H9 (cell line): ENCODE measurements at regions not wholly inside any gene's neighbourhood (a gene's known extent, or its start where the extent isn't known, plus 50 kb on each side); places are given as distances from the start of the nearest gene placed in this dataset.
A peak's percentile ranks its signal among the peaks of the same experiment; 100 is the strongest.

Experiments used
- DNase-seq: peaks from one replicate; pipeline ENCODE4 v3.0.0-alpha.2; 2017
- H2AFZ ChIP-seq: one replicate; pipeline ENCODE4 v1.6.1; 2013; ENCODE audit warnings: mild to moderate bottlenecking, low read length, control low read depth, moderate library complexity
- H2AK5ac ChIP-seq: 2 replicates; pipeline ENCODE4 v1.6.1; 2013; ENCODE audit warnings: low read length, control low read depth, mixed read lengths; ENCODE audit not compliant: insufficient read length
- H2BK120ac ChIP-seq: one replicate; pipeline ENCODE4 v1.6.1; 2013; ENCODE audit warnings: low read depth, mild to moderate bottlenecking, low read length, control low read depth, inconsistent platforms; ENCODE audit not compliant: poor library complexity, severe bottlenecking
- H2BK12ac ChIP-seq: 2 replicates; pipeline ENCODE4 v1.6.1; 2013; ENCODE audit warnings: low read length, control low read depth, mixed read lengths, low read depth; ENCODE audit not compliant: insufficient read length
- H2BK15ac ChIP-seq: 2 replicates; pipeline ENCODE4 v1.6.1; 2013; ENCODE audit warnings: low read depth, low read length, control low read depth
- H2BK20ac ChIP-seq: one replicate; pipeline ENCODE4 v1.6.1; 2013; ENCODE audit warnings: low read depth, mild to moderate bottlenecking, low read length, control low read depth, inconsistent platforms; ENCODE audit not compliant: poor library complexity, severe bottlenecking
- H2BK5ac ChIP-seq: 2 replicates; pipeline ENCODE4 v1.6.1; 2013; ENCODE audit warnings: low read length, control low read depth, mixed read lengths; ENCODE audit not compliant: insufficient read length
- H3K14ac ChIP-seq: 2 replicates; pipeline ENCODE4 v1.6.1; 2013; ENCODE audit warnings: low read length, control low read depth; ENCODE audit not compliant: insufficient read depth
- H3K18ac ChIP-seq: 2 replicates; pipeline ENCODE4 v1.6.1; 2013; ENCODE audit warnings: low read depth, mild to moderate bottlenecking, mixed read lengths, low read length, control low read depth; ENCODE audit not compliant: insufficient read length
- H3K23ac ChIP-seq: 2 replicates; pipeline ENCODE4 v1.6.1; 2013; ENCODE audit warnings: low read length, control low read depth, mixed read lengths, low read depth; ENCODE audit not compliant: insufficient read length
- H3K23me2 ChIP-seq: 2 replicates; pipeline ENCODE4 v1.6.1; 2013; ENCODE audit warnings: low read depth, mild to moderate bottlenecking, mixed read lengths, low read length, control low read depth; ENCODE audit not compliant: insufficient read length, poor library complexity, severe bottlenecking
- H3K27ac ChIP-seq: 2 replicates; pipeline ENCODE4 v1.5.1; 2013; ENCODE audit warnings: low read length, control low read depth, mixed read lengths, low read depth; ENCODE audit not compliant: insufficient read length
- H3K27me3 ChIP-seq: 2 replicates; pipeline ENCODE4 v1.6.1; 2013; ENCODE audit warnings: low read length, control low read depth, inconsistent platforms; ENCODE audit not compliant: insufficient read depth
- H3K4ac ChIP-seq: 2 replicates; pipeline ENCODE4 v1.6.1; 2013; ENCODE audit warnings: low read depth, mild to moderate bottlenecking, control low read depth, inconsistent platforms, low read length, moderate library complexity
- H3K4me1 ChIP-seq: 2 replicates; pipeline ENCODE4 v1.6.1; 2013; ENCODE audit warnings: low read length, control low read depth, inconsistent platforms; ENCODE audit not compliant: insufficient read depth
- H3K4me2 ChIP-seq: 2 replicates; pipeline ENCODE4 v1.6.1; 2013; ENCODE audit warnings: low read length, control low read depth, mixed read lengths; ENCODE audit not compliant: insufficient read length, insufficient read depth
- H3K56ac ChIP-seq: 2 replicates; pipeline ENCODE4 v1.6.1; 2013; ENCODE audit warnings: low read depth, mild to moderate bottlenecking, mixed read lengths, low read length, control low read depth; ENCODE audit not compliant: insufficient read length
- H3K79me1 ChIP-seq: 2 replicates; pipeline ENCODE4 v1.6.1; 2013; ENCODE audit warnings: low read depth, mild to moderate bottlenecking, moderate library complexity, low read length, control low read depth, inconsistent platforms; ENCODE audit not compliant: insufficient read depth, poor library complexity, severe bottlenecking
- H3K79me2 ChIP-seq: 2 replicates; pipeline ENCODE4 v1.6.1; 2013; ENCODE audit warnings: low read length, control low read depth, inconsistent platforms; ENCODE audit not compliant: insufficient read depth
- H3K9ac ChIP-seq: 2 replicates; pipeline ENCODE4 v1.6.1; 2013; ENCODE audit warnings: low read length, control low read depth, mixed read lengths; ENCODE audit not compliant: insufficient read length; ENCODE audit errors: extremely low read depth
- H3K9me3 ChIP-seq: one replicate; pipeline ENCODE4 v1.6.1; 2013; ENCODE audit warnings: low read depth, low read length, inconsistent platforms; ENCODE audit not compliant: control insufficient read depth
- H3T11ph ChIP-seq: one replicate; pipeline ENCODE4 v1.6.1; 2013; ENCODE audit warnings: mild to moderate bottlenecking, low read length, control low read depth, inconsistent platforms
- H4K20me1 ChIP-seq: one replicate; pipeline ENCODE4 v1.6.1; 2013; ENCODE audit not compliant: control insufficient read depth, insufficient read length, insufficient read depth
- H4K5ac ChIP-seq: 2 replicates; pipeline ENCODE4 v1.6.1; 2013; ENCODE audit warnings: low read depth, mild to moderate bottlenecking, mixed read lengths, low read length, control low read depth; ENCODE audit not compliant: insufficient read length
- H4K8ac ChIP-seq: replicated peaks from 2 replicates; pipeline ENCODE4 v1.6.1; 2013; ENCODE audit warnings: low read length, control low read depth, mixed read lengths, low read depth; ENCODE audit not compliant: insufficient read length
- H4K91ac ChIP-seq: 2 replicates; pipeline ENCODE4 v1.6.1; 2013; ENCODE audit warnings: low read depth, mild to moderate bottlenecking, moderate library complexity, mixed read lengths, low read length, control low read depth; ENCODE audit not compliant: insufficient read length
- H3K27ac Mint-ChIP-seq, 3 experiments: 2 replicates in 2 of 3; 3 replicates in 1 of 3; pipeline ENCODE4 v1.8.0; 2020 to 2021; ENCODE audit warnings: mixed read lengths in 3 of 3, mild to moderate bottlenecking in 1 of 3, moderate library complexity in 1 of 3
- H3K27me3 Mint-ChIP-seq: 2 replicates; pipeline ENCODE4 v1.8.0; 2021; ENCODE audit warnings: low read depth, mild to moderate bottlenecking, moderate library complexity, mixed read lengths
- H3K36me3 Mint-ChIP-seq, 3 experiments: 2 replicates in 2 of 3; 3 replicates in 1 of 3; pipeline ENCODE4 v1.8.0; 2020 to 2021; ENCODE audit warnings: low read depth in 3 of 3, mixed read lengths in 3 of 3; ENCODE audit not compliant: insufficient read depth in 1 of 3
- H3K4me1 Mint-ChIP-seq, 2 experiments: 2 replicates each; pipeline ENCODE4 v1.8.0; 2020; ENCODE audit warnings: mixed read lengths in 2 of 2
- H3K4me3 Mint-ChIP-seq, 2 experiments: 2 replicates in 1 of 2; 3 replicates in 1 of 2; pipeline ENCODE4 v1.8.0; 2020 to 2021; ENCODE audit warnings: mild to moderate bottlenecking in 2 of 2, mixed read lengths in 2 of 2, moderate library complexity in 1 of 2
- H3K9me3 Mint-ChIP-seq, 2 experiments: 2 replicates in 1 of 2; 3 replicates in 1 of 2; pipeline ENCODE4 v1.8.0; 2020; ENCODE audit warnings: mild to moderate bottlenecking in 2 of 2, mixed read lengths in 2 of 2, moderate library complexity in 1 of 2
- CTCF ChIP-seq: fragments of 200-600 bp; sonication (generic); conservative IDR thresholded peaks from 3 replicates; pipeline ENCODE4 v1.8.0; 2021; ENCODE audit warnings: antibody characterized with exemption, mild to moderate bottlenecking
- WGBS: extraction: QIAGEN DNeasy Blood & Tissue Kit; methylation state at CpG from one replicate; pipeline ENCODE4 v1.1.7; 2013; ENCODE audit warnings: missing lambda C conversion rate, low lambda C conversion rate, mixed read lengths; ENCODE audit not compliant: insufficient read length; ENCODE audit errors: extremely low coverage; 5-methylcytosine and 5-hydroxymethylcytosine counted together

GRCh38 chr2:22800412-22800811, 584.6 kb upstream of the KLHL29 start:
- Histone ChIP-seq H3K79me1 (no peaks in the 10 kb centered on the region), H3K23me2 (no peaks in the 10 kb centered on the region), H2BK120ac (no peak overlapping the region), H2AK5ac (no peak overlapping the region), H3K4ac (no peak overlapping the region), H2BK5ac (no peak overlapping the region), H4K91ac (no peak overlapping the region), H2BK12ac (no peak overlapping the region), H3K27ac (no peak overlapping the region), H3K56ac (no peak overlapping the region), H4K20me1 (no peaks in the 10 kb centered on the region), H3K23ac (no peak overlapping the region), H3K79me2 (no peaks in the 10 kb centered on the region), H3T11ph (no peak overlapping the region), H3K9ac (no peak overlapping the region), H4K5ac (no peak overlapping the region), H3K14ac (no peak overlapping the region), H2AFZ (no peak overlapping the region), H2BK15ac (no peak overlapping the region), H3K9me3 (no peaks in the 10 kb centered on the region), H3K27me3 (no peaks in the 10 kb centered on the region), H4K8ac (no peak overlapping the region), H3K4me1 (peaks cover 10% of the 10 kb centered on the region; the same call in 1 of the 2 replicates), H3K18ac (no peak overlapping the region), H3K4me2 (peak overlapping the region; percentile 10), H2BK20ac (no peak overlapping the region)
- Mint-ChIP-seq H3K4me3 (peak overlapping the region in 1 of 2 experiments; percentile 34; a peak in 2 of 5 replicates), H3K9me3 (peaks cover 14 to 27% of the 10 kb centered on the region in 2 experiments), H3K27me3 (no peaks in the 10 kb centered on the region), H3K27ac (peak overlapping the region in 2 of 3 experiments; percentile 95 to 96; a peak in 5 of 7 replicates), H3K36me3 (peaks cover 9 to 25% (median 17%) of the 10 kb centered on the region in 3 experiments), H3K4me1 (peaks cover 15 to 18% of the 10 kb centered on the region in 2 experiments)
- WGBS: no CpG with 5 or more reads among the region's 1 CpG
- DNase-seq: peak; percentile 49
- TF ChIP-seq CTCF: no peak
